Lower lobe of right lung (tissue), 2 donors: ENCODE measurements at regions not wholly inside any gene's neighbourhood (a gene's known extent, or its start where the extent isn't known, plus 50 kb on each side); places are given as distances from the start of the nearest gene placed in this dataset.
"Not testable (repeated sequence)": the region's sequence is repeated elsewhere in the genome, so short reads cannot be mapped to it uniquely, and the experiment has no call there.

Experiments
- ATAC-seq, 2 donors: fragments of 200-7000 bp; cut with Tn5 transposase; one replicate each; pipeline ENCODE4 v1.9.1; 2020 to 2022; ENCODE audit warnings: mild to moderate bottlenecking in 2 of 2, moderate library complexity in 2 of 2
- DNase-seq: peaks from one replicate; pipeline ENCODE4 v3.0.0-alpha.2; 2020
- H3K27ac ChIP-seq: fragments of 200-600 bp; one replicate; pipeline ENCODE4 v1.8.0; 2022
- H3K27me3 ChIP-seq: fragments of 200-600 bp; one replicate; pipeline ENCODE4 v1.8.0; 2022; ENCODE audit warnings: low read depth
- H3K36me3 ChIP-seq: fragments of 200-600 bp; one replicate; pipeline ENCODE4 v1.8.0; 2022; ENCODE audit warnings: mild to moderate bottlenecking
- H3K4me1 ChIP-seq: fragments of 200-600 bp; one replicate; pipeline ENCODE4 v1.8.0; 2022
- H3K4me3 ChIP-seq: fragments of 200-600 bp; one replicate; pipeline ENCODE4 v1.8.0; 2022; ENCODE audit warnings: mild to moderate bottlenecking
- H3K9me3 ChIP-seq: fragments of 200-600 bp; one replicate; pipeline ENCODE4 v1.8.0; 2022
- intact Hi-C: fragments of 100-400 bp; cut with DNase I; formaldehyde crosslinking; loops from one replicate; pipeline ENCODE4 v1.11.0; 2022
- TF ChIP-seq, protein P1 (sequence below): fragments of 200-600 bp; IDR thresholded peaks from one replicate; pipeline ENCODE4 v1.8.0; 2022; ENCODE audit warnings: antibody characterized with exemption, mild to moderate bottlenecking
- donor health status: DM: no; HTN: yes; CAD: no; lungs with severe emphysema.

DNA sequence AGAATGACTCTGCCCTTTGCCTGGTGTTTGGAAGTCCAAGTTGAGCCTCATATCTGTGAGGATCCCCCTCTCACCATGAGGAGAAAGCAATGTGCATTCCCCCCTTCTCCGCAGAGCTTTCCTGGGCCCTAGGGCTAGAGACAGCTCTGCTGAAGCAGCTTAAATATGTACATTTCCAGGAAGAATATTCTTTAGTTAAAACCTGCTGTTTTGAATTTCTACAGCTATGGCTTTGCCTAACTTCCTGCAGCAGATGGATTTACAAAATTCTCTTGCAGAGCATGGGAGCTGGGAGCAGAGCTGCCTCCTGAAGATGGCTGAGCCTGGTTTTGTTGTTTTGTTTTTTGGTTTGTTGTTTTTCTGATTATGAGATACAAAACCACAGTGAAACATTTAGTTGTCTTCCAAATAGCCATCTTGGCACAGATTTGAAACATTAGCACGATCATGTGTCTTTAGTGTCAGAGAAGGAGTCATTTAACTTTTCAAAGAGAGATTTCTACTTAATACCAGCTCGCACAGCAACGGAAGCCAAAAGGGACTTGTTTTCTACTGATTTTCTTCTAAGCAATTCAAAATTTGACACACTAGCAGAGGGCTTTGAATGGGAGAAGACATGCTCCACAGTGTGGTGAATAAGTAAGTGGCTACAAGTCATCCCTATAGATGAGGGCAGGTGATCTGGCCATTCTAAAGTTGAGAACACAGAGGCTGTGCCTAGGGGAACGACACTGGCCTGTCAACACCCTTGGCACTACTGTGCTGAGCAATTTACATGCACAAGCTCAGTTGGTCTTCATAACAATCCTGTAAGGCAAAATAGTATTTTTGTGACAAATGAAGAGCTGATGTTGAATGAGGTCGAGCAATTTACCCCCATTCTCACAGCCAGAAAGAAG, 222.6 kb downstream of the MREG start:
- no peak for DNase-seq
- no peak overlapping the region for H3K4me3 ChIP-seq
- H3K27ac ChIP-seq = no peak overlapping the region
- intact Hi-C loops = no loop called here
- H3K36me3 ChIP-seq = no peaks in the 10 kb centered on the region
- H3K9me3 ChIP-seq = no peaks in the 10 kb centered on the region
- TF ChIP-seq, protein P1, sequence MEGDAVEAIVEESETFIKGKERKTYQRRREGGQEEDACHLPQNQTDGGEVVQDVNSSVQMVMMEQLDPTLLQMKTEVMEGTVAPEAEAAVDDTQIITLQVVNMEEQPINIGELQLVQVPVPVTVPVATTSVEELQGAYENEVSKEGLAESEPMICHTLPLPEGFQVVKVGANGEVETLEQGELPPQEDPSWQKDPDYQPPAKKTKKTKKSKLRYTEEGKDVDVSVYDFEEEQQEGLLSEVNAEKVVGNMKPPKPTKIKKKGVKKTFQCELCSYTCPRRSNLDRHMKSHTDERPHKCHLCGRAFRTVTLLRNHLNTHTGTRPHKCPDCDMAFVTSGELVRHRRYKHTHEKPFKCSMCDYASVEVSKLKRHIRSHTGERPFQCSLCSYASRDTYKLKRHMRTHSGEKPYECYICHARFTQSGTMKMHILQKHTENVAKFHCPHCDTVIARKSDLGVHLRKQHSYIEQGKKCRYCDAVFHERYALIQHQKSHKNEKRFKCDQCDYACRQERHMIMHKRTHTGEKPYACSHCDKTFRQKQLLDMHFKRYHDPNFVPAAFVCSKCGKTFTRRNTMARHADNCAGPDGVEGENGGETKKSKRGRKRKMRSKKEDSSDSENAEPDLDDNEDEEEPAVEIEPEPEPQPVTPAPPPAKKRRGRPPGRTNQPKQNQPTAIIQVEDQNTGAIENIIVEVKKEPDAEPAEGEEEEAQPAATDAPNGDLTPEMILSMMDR = no peak
- no peak for ATAC-seq
- H3K4me1 ChIP-seq = peaks cover 31% of the 10 kb centered on the region
- no peaks in the 10 kb centered on the region for H3K27me3 ChIP-seq

DNA sequence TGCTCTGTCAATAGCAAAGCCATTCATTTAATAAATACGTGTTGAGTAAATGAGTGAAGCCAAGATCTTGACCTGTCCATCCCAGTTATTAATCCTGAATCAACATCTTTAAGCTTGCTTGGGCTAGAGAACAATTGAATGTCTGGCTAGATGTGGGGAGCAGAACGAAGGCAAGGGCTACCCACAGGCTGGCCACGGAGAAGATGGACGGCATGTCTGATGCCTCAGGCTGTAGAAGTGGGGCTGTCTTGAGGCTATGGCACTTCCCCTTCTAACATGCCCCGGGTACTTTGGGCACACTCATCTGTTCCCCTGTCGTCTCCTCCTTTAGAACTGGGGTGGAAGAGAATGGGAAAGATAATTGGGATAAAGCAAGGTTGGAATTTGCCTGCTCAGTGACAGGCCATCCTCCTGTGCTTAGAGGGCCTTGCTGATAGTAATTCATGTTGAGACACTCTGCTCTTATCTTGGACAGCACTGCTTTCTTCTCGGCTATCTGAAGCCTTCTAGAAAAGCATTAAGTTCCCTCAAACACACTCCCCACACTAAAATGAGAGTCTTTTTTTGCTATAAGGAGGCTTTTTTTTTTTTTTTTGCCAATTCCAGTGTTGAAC, 225.7 kb downstream of the MREG start:
- DNase-seq (no peak), ATAC-seq (no peak)
- Histone ChIP-seq H3K36me3 (no peaks in the 10 kb centered on the region), H3K4me3 (no peak overlapping the region), H3K27ac (no peak overlapping the region), H3K4me1 (peaks cover 9% of the 10 kb centered on the region), H3K27me3 (no peaks in the 10 kb centered on the region), H3K9me3 (no peaks in the 10 kb centered on the region)
- TF ChIP-seq, protein P1 = no peak
- intact Hi-C loops = no loop called here

DNA sequence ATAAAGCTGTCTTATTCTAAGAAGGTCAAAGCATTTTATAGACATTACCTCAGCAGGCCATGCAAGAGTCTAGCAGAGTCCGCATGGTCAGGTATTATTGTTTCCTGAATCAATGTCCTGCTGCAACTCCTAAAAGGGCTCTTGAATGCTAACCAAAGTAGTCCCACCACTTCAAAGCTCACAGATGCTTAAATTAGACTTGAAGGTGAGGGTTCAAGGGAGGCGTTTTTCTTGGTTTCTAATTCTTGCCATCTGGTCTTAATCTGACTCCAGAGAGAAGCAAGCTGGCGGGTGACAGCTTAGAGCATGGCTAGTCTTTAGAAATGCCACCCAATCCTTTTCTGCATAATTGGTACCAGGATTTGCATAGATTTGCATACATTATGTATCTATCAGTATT, 226.3 kb downstream of the MREG start:
- ATAC-seq (no peak), DNase-seq (no peak)
- H3K4me1 ChIP-seq = peaks cover 9% of the 10 kb centered on the region
- TF ChIP-seq, protein P1 = no peak
- H3K4me3 ChIP-seq = no peak overlapping the region
- intact Hi-C loops = no loop called here
- no peak overlapping the region for H3K27ac ChIP-seq
- no peaks in the 10 kb centered on the region for H3K36me3 ChIP-seq
- no peaks in the 10 kb centered on the region for H3K9me3 ChIP-seq
- no peaks in the 10 kb centered on the region for H3K27me3 ChIP-seq

DNA sequence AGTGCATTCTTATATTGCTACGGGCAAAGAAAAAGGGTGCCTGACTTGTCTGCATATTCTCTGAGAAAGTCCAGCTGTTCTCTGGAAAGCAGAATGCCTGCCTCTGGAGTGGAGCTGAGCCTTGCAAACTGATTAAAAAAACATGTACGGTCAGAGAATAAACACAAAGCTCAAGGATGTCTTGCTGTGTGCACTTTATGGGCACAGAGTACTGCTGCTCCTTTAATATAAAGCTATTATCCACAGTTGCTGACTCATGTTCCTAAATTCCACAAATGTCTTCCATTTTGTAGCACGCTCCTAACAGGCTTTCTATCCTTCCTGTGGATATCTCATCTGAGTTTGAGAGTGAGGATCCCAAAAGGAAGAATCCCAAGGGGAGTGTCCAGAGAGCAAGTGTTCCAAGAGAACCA, 229.0 kb downstream of the MREG start:
- ATAC-seq (no peak), DNase-seq (no peak)
- TF ChIP-seq, protein P1 = no peak
- no peaks in the 10 kb centered on the region for H3K9me3 ChIP-seq
- no peaks in the 10 kb centered on the region for H3K4me1 ChIP-seq
- intact Hi-C loops = no loop called here
- H3K27me3 ChIP-seq = no peaks in the 10 kb centered on the region
- H3K4me3 ChIP-seq = no peak overlapping the region
- H3K36me3 ChIP-seq = no peaks in the 10 kb centered on the region
- H3K27ac ChIP-seq = no peak overlapping the region

DNA sequence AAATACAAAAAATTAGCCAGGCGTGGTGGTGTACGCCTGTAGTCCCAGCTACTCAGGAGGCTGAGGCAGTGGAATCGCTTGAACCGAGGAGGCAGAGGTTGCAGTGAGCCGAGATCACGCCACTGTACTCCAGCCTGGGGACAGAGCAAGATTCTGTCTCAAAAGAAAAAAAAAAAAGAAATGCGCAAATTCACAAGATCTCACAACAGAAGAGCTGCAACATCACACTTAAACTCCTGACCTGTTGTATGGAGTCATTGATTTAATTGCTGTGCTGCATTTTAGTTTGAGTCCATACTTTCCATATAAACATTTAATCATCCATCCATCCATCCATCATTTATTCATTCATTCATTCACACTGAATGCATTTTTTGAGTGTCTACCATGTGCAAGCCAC, 229.7 kb downstream of the MREG start:
- H3K9me3 ChIP-seq, DNase-seq, H3K36me3 ChIP-seq, H3K4me3 ChIP-seq, intact Hi-C loops, H3K27ac ChIP-seq, ATAC-seq, H3K27me3 ChIP-seq, H3K4me1 ChIP-seq: not testable (repeated sequence)

DNA sequence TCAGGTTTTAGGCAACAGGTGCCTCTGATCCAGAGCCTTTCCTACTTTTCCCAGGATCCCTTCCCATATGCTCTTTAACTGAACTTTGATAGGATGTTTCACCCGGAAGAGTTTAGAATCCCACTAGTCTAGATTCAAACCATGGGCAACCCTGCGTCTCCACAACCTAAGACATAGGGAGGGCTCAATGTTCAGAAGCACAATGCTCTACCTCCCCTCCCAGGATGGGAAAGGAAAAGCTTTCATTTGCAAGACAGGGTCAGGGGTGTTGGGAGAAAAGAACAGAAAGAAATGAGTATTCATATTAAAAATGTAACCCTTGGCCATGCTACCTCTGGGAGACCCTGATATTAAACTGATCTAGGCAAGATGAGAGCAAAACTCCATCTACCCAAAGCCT, 230.4 kb downstream of the MREG start:
- DNase-seq = no peak
- Histone ChIP-seq H3K9me3 (no peaks in the 10 kb centered on the region), H3K36me3 (no peaks in the 10 kb centered on the region), H3K27me3 (no peaks in the 10 kb centered on the region), H3K27ac (no peak overlapping the region), H3K4me3 (no peak overlapping the region), H3K4me1 (no peaks in the 10 kb centered on the region)
- ATAC-seq = no peak
- TF ChIP-seq, protein P1 = no peak
- intact Hi-C loops = no loop called here
